Astrocyte (in vitro differentiated cells and primary cell): ENCODE measurements at regions not wholly inside any gene's neighbourhood (a gene's known extent, or its start where the extent isn't known, plus 50 kb on each side); places are given as distances from the start of the nearest gene placed in this dataset.

ENCODE experiments used
- EZH2 ChIP-seq: IDR thresholded peaks from 2 replicates; pipeline ENCODE4 v1.6.1; 2012; ENCODE audit warnings: mild to moderate bottlenecking, low read length, inconsistent platforms; ENCODE audit not compliant: insufficient read depth
- TF ChIP-seq, protein P1 (sequence below): IDR thresholded peaks from 2 replicates; pipeline ENCODE4 v1.5.1; 2011; ENCODE audit warnings: low read depth, mild to moderate bottlenecking, inconsistent platforms, low read length, moderate library complexity; ENCODE audit not compliant: insufficient read depth

DNA sequence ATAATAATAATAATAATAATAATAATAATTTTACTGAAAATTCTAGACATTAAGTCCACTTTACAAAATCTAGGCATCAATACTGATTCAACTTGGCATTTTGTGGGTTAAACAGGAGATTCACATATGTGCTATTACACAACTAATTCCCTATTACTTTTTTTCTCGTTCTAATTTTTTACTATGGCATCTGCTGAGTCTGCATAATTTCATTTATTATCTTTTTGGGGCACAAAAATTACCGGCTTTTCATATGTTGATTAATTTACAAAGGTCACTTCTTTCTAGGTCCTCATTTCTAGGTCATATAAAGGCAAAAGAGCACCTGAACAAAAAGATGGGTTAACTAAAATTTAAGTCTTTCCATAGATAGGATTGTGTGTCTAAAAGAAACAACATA lies 1357.8 kb upstream of the ADGRB3 start:
- TF ChIP-seq, protein P1, sequence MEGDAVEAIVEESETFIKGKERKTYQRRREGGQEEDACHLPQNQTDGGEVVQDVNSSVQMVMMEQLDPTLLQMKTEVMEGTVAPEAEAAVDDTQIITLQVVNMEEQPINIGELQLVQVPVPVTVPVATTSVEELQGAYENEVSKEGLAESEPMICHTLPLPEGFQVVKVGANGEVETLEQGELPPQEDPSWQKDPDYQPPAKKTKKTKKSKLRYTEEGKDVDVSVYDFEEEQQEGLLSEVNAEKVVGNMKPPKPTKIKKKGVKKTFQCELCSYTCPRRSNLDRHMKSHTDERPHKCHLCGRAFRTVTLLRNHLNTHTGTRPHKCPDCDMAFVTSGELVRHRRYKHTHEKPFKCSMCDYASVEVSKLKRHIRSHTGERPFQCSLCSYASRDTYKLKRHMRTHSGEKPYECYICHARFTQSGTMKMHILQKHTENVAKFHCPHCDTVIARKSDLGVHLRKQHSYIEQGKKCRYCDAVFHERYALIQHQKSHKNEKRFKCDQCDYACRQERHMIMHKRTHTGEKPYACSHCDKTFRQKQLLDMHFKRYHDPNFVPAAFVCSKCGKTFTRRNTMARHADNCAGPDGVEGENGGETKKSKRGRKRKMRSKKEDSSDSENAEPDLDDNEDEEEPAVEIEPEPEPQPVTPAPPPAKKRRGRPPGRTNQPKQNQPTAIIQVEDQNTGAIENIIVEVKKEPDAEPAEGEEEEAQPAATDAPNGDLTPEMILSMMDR = no peak
- no peak for TF ChIP-seq EZH2
